Progenitor cell of endocrine pancreas (in vitro differentiated cells): ENCODE measurements at regions not wholly inside any gene's neighbourhood (a gene's known extent, or its start where the extent isn't known, plus 50 kb on each side); places are given as distances from the start of the nearest gene placed in this dataset.

Experiments
- DNase-seq: peaks from one replicate; pipeline ENCODE4 v3.0.0; 2021; ENCODE audit warnings: low spot score; ENCODE audit not compliant: unreplicated experiment
- H3K27ac Mint-ChIP-seq: 2 replicates; pipeline ENCODE4 v1.8.0; 2021; ENCODE audit warnings: mild to moderate bottlenecking, moderate library complexity, mixed read lengths
- H3K27me3 Mint-ChIP-seq: 2 replicates; pipeline ENCODE4 v1.8.0; 2021; ENCODE audit warnings: mixed read lengths
- H3K36me3 Mint-ChIP-seq: 2 replicates; pipeline ENCODE4 v1.8.0; 2022; ENCODE audit warnings: mixed read lengths; ENCODE audit not compliant: insufficient read depth
- H3K4me1 Mint-ChIP-seq: 2 replicates; pipeline ENCODE4 v1.8.0; 2021; ENCODE audit warnings: low read depth, mixed read lengths
- H3K4me3 Mint-ChIP-seq: 2 replicates; pipeline ENCODE4 v1.8.0; 2021; ENCODE audit warnings: low read depth, mild to moderate bottlenecking, moderate library complexity, mixed read lengths
- H3K9me3 Mint-ChIP-seq: 2 replicates; pipeline ENCODE4 v1.8.0; 2021; ENCODE audit warnings: low read depth, mixed read lengths
- TF ChIP-seq, protein P1 (sequence below): fragments of 200-600 bp; sonication (generic); IDR thresholded peaks from one replicate; pipeline ENCODE4 v1.5.0; 2021; ENCODE audit warnings: antibody characterized with exemption, mild to moderate bottlenecking; ENCODE audit not compliant: unreplicated experiment

- H3K27me3 Mint-ChIP-seq = no peaks in the 10 kb centered on the region
- TF ChIP-seq, protein P1, sequence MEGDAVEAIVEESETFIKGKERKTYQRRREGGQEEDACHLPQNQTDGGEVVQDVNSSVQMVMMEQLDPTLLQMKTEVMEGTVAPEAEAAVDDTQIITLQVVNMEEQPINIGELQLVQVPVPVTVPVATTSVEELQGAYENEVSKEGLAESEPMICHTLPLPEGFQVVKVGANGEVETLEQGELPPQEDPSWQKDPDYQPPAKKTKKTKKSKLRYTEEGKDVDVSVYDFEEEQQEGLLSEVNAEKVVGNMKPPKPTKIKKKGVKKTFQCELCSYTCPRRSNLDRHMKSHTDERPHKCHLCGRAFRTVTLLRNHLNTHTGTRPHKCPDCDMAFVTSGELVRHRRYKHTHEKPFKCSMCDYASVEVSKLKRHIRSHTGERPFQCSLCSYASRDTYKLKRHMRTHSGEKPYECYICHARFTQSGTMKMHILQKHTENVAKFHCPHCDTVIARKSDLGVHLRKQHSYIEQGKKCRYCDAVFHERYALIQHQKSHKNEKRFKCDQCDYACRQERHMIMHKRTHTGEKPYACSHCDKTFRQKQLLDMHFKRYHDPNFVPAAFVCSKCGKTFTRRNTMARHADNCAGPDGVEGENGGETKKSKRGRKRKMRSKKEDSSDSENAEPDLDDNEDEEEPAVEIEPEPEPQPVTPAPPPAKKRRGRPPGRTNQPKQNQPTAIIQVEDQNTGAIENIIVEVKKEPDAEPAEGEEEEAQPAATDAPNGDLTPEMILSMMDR = no peak
- no peak for DNase-seq
- H3K4me3 Mint-ChIP-seq = peak overlapping the region; percentile 20
- H3K4me1 Mint-ChIP-seq = peaks cover 23% of the 10 kb centered on the region
- H3K9me3 Mint-ChIP-seq = peaks cover 7% of the 10 kb centered on the region
- H3K27ac Mint-ChIP-seq = no peak overlapping the region
- H3K36me3 Mint-ChIP-seq = peaks cover 4% of the 10 kb centered on the region
Observed at GRCh38 chr4:89511776-89512175, 204.2 kb upstream of the GPRIN3 start.

DNA sequence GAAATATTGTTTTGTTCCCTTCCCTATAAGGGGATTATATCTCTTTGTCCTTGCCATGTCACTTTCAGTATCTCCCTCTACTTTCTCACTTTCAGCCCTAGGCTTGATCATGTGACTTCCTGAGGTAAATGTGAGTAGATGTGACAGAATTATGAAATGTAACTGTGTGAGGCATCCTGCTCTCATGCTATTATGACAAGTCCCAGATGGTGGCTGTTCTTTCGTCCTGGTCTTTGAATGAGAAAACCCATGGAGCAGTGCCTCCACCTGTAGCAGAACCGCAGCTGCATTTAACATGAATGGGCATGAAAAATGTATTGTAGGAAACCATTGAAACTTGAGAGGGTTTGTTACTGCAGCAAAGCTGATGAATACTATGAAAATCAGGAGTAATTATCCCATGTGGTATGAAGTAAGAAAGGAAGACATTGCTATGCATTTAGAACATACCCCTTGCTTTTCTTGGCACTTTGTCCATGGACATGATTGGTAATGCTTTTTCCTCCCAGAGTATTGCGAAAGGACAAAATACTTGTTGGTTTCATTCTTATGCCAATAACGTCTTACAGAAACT lies 202.2 kb upstream of the GPRIN3 start:
- Mint-ChIP-seq H3K9me3 (peaks cover 7% of the 10 kb centered on the region), H3K27ac (no peak overlapping the region), H3K36me3 (peaks cover 4% of the 10 kb centered on the region), H3K27me3 (no peaks in the 10 kb centered on the region), H3K4me1 (peaks cover 27% of the 10 kb centered on the region), H3K4me3 (no peak overlapping the region)
- TF ChIP-seq, protein P1 = no peak
- no peak for DNase-seq

DNA sequence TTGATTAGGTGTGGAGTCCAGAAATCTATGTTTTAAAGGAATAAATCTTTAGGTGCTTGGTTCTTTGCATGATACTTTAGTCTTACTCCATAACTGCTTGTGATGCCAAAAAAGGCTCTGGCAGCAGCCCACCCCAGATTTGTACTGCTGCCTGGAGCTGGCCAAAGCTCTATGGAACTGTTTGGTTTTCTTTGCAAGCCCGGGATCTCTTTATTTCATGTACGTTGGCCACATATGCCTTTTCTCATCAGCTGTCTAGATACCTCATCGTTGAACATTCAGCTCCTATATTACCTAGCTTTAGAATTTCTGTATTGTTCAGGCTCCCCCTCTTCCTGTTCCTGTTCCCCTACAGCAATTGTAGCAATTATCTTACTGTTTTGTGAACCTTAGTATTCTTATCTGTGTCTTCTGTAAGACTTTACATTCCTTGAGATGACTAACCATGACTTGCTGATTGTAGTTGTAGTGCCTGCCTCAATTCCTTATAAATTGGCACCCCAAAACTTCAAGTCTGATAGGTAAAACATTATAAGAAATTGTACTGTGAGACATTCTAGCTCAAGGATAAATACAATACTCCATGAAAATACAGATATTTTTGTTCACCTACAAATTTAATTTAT lies 199.4 kb upstream of the GPRIN3 start:
- Mint-ChIP-seq H3K4me1 (peaks cover 23% of the 10 kb centered on the region), H3K27me3 (no peaks in the 10 kb centered on the region), H3K4me3 (no peak overlapping the region), H3K27ac (no peak overlapping the region), H3K36me3 (peaks cover 6% of the 10 kb centered on the region), H3K9me3 (peaks cover 14% of the 10 kb centered on the region)
- no peak for DNase-seq
- TF ChIP-seq, protein P1 = no peak

- peaks cover 2% of the 10 kb centered on the region for H3K36me3 Mint-ChIP-seq
- H3K27me3 Mint-ChIP-seq = no peaks in the 10 kb centered on the region
- DNase-seq = no peak
- peaks cover 9% of the 10 kb centered on the region for H3K4me1 Mint-ChIP-seq
- peaks cover 7% of the 10 kb centered on the region for H3K9me3 Mint-ChIP-seq
- no peak overlapping the region for H3K27ac Mint-ChIP-seq
- TF ChIP-seq, protein P1 = no peak
- H3K4me3 Mint-ChIP-seq = no peak overlapping the region
Observed at GRCh38 chr4:89502581-89502980, 195.0 kb upstream of the GPRIN3 start.

- no peak overlapping the region for H3K4me3 Mint-ChIP-seq
- peaks cover 3% of the 10 kb centered on the region for H3K4me1 Mint-ChIP-seq
- DNase-seq = no peak
Observed at GRCh38 chr4:89497517-89498308, 190.1 kb upstream of the GPRIN3 start.

More at GRCh38 chr4:89497517-89498308, 190.1 kb upstream of the GPRIN3 start:
- peaks cover 3% of the 10 kb centered on the region for H3K9me3 Mint-ChIP-seq
- no peaks in the 10 kb centered on the region for H3K27me3 Mint-ChIP-seq
- H3K27ac Mint-ChIP-seq = no peak overlapping the region
- TF ChIP-seq, protein P1 = no peak
- H3K36me3 Mint-ChIP-seq = no peaks in the 10 kb centered on the region
